Glutamatergic neuron (in vitro differentiated cells): ENCODE measurements at regions not wholly inside any gene's neighbourhood (a gene's known extent, or its start where the extent isn't known, plus 50 kb on each side); places are given as distances from the start of the nearest gene placed in this dataset.

Experiments used
- DNase-seq: peaks from one replicate; pipeline ENCODE4 v3.0.0; 2022
- H3K27ac Mint-ChIP-seq: one replicate; pipeline ENCODE4 v1.8.0; 2020; ENCODE audit warnings: mild to moderate bottlenecking, mixed read lengths, inconsistent platforms; ENCODE audit not compliant: unreplicated experiment
- H3K27me3 Mint-ChIP-seq: one replicate; pipeline ENCODE4 v1.8.0; 2020; ENCODE audit warnings: mild to moderate bottlenecking, moderate library complexity, mixed read lengths, inconsistent platforms; ENCODE audit not compliant: unreplicated experiment
- H3K36me3 Mint-ChIP-seq: one replicate; pipeline ENCODE4 v1.8.0; 2020; ENCODE audit warnings: mild to moderate bottlenecking, mixed read lengths, inconsistent platforms; ENCODE audit not compliant: unreplicated experiment
- H3K4me1 Mint-ChIP-seq: one replicate; pipeline ENCODE4 v1.8.0; 2020; ENCODE audit warnings: mild to moderate bottlenecking, low read depth, mixed read lengths, inconsistent platforms; ENCODE audit not compliant: unreplicated experiment
- H3K4me3 Mint-ChIP-seq: one replicate; pipeline ENCODE4 v1.8.0; 2020; ENCODE audit warnings: mild to moderate bottlenecking, mixed read lengths, inconsistent platforms; ENCODE audit not compliant: unreplicated experiment
- H3K9me3 Mint-ChIP-seq: one replicate; pipeline ENCODE4 v1.8.0; 2020; ENCODE audit warnings: mild to moderate bottlenecking, moderate library complexity, mixed read lengths, inconsistent platforms; ENCODE audit not compliant: unreplicated experiment
- TF ChIP-seq, protein P1 (sequence below): fragments of 200-600 bp; sonication (generic); IDR thresholded peaks from one replicate; pipeline ENCODE4 v1.5.0; 2021; ENCODE audit not compliant: partially characterized antibody, unreplicated experiment

DNA sequence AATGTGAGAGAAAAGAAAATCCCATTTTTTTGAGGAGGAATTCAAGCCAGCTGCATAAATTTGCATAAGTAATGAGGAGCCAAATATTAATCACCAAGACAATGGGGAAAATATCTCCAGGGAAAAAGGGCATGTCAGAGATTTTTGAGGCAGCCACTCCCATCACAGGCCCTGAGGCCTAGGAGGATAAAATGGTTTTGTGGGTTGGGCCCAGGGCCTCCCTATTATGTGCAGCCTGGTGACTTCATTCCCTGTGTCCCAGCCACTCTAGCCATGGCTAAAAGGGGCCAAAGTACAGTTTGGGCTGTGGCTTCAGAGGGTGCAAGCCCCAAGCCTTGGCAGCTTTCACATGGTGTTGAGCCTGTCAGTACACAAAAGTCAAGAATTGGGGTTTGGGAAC, 1051.0 kb upstream of the FOXG1 start:
- no peak for DNase-seq
- no peaks in the 10 kb centered on the region for H3K4me1 Mint-ChIP-seq
- H3K27me3 Mint-ChIP-seq, result no peaks in the 10 kb centered on the region
- peaks cover 24% of the 10 kb centered on the region for H3K36me3 Mint-ChIP-seq
- TF ChIP-seq, protein P1, sequence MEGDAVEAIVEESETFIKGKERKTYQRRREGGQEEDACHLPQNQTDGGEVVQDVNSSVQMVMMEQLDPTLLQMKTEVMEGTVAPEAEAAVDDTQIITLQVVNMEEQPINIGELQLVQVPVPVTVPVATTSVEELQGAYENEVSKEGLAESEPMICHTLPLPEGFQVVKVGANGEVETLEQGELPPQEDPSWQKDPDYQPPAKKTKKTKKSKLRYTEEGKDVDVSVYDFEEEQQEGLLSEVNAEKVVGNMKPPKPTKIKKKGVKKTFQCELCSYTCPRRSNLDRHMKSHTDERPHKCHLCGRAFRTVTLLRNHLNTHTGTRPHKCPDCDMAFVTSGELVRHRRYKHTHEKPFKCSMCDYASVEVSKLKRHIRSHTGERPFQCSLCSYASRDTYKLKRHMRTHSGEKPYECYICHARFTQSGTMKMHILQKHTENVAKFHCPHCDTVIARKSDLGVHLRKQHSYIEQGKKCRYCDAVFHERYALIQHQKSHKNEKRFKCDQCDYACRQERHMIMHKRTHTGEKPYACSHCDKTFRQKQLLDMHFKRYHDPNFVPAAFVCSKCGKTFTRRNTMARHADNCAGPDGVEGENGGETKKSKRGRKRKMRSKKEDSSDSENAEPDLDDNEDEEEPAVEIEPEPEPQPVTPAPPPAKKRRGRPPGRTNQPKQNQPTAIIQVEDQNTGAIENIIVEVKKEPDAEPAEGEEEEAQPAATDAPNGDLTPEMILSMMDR, result no peak
- H3K4me3 Mint-ChIP-seq, result no peak overlapping the region
- H3K9me3 Mint-ChIP-seq, result peaks cover 9% of the 10 kb centered on the region
- H3K27ac Mint-ChIP-seq, result no peak overlapping the region

DNA sequence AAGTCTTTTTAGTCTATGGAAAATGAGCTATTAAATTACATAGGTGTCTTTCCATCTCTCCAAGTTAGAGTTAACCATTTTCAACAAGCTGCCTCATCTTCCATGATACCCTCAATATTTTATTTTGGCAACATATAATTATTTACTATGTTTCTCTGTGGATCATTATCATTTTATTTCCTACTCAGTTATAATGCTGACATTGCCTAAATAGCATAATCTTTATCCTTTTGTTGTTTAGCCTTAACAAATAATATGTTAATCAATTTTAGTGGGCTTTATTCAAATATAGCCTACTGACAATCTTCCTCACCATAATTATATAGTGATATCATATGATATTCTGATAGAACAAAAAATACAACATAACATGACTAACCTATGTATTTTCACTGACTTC, 1044.8 kb upstream of the FOXG1 start:
- TF ChIP-seq, protein P1, result no peak
- H3K4me3 Mint-ChIP-seq, result no peak overlapping the region
- no peaks in the 10 kb centered on the region for H3K27me3 Mint-ChIP-seq
- peaks cover 11% of the 10 kb centered on the region for H3K36me3 Mint-ChIP-seq
- no peaks in the 10 kb centered on the region for H3K4me1 Mint-ChIP-seq
- no peaks in the 10 kb centered on the region for H3K9me3 Mint-ChIP-seq
- no peak for DNase-seq
- H3K27ac Mint-ChIP-seq, result no peak overlapping the region

- Mint-ChIP-seq H3K9me3 (no peaks in the 10 kb centered on the region), H3K36me3 (no peaks in the 10 kb centered on the region), H3K4me1 (no peaks in the 10 kb centered on the region), H3K4me3 (no peak overlapping the region), H3K27me3 (peaks cover 2% of the 10 kb centered on the region), H3K27ac (no peak overlapping the region)
- DNase-seq, result no peak
- TF ChIP-seq, protein P1, result no peak
Observed at GRCh38 chr14:27725482-27725881, 1041.1 kb upstream of the FOXG1 start.

DNA sequence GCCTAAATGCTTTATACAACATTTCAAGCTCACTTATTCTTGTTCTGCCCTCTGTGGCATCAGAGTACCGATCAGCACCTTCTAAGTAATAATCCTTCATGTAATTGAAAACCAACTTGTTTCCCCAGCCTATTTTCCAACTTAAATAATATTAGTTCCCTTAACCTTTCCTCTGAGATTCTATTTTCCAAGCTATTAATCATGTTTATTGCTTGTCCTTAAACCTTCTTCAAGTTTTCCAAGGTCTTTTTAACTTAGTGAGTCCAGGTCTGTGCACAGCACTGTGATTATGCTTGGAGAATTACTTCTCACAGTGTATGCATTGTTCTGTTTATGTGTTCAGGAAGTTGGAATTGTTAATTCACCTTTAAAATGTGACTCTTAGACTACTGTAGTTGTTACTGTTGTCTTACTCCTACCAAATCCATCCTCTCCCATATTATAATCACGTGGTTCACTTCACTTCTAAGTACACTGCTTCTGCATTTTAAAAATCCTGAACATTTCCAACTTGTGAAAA, 1039.3 kb upstream of the FOXG1 start:
- Mint-ChIP-seq H3K4me1 (no peaks in the 10 kb centered on the region), H3K27ac (no peak overlapping the region), H3K27me3 (peaks cover 2% of the 10 kb centered on the region), H3K36me3 (no peaks in the 10 kb centered on the region), H3K9me3 (no peaks in the 10 kb centered on the region), H3K4me3 (no peak overlapping the region)
- no peak for DNase-seq
- TF ChIP-seq, protein P1, result no peak

- H3K4me3 Mint-ChIP-seq, result no peak overlapping the region
- peaks cover 2% of the 10 kb centered on the region for H3K27me3 Mint-ChIP-seq
- DNase-seq, result no peak
- TF ChIP-seq, protein P1, result no peak
- H3K27ac Mint-ChIP-seq, result no peak overlapping the region
- no peaks in the 10 kb centered on the region for H3K9me3 Mint-ChIP-seq
- H3K36me3 Mint-ChIP-seq, result no peaks in the 10 kb centered on the region
- H3K4me1 Mint-ChIP-seq, result no peaks in the 10 kb centered on the region
Observed at GRCh38 chr14:27730204-27730603, 1036.4 kb upstream of the FOXG1 start.
